CD4-positive, alpha-beta T cell (primary cell): ENCODE measurements at regions not wholly inside any gene's neighbourhood (a gene's known extent, or its start where the extent isn't known, plus 50 kb on each side); places are given as distances from the start of the nearest gene placed in this dataset.

ENCODE experiments used
- ATAC-seq: fragments of 200-7000 bp; cut with Tn5 transposase; one replicate; pipeline ENCODE4 v1.10.0; 2022; ENCODE audit warnings: mild to moderate bottlenecking; ENCODE audit not compliant: poor library complexity
- CTCF ChIA-PET: fragments of 350-600 bp; sonication (Branson Sonifier 250); formaldehyde crosslinking; loops from one replicate; lab custom pipeline; 2021; ENCODE audit warnings: antibody characterized with exemption, inconsistent platforms; lab: Charles Lee
- POLR2A ChIA-PET: fragments of 350-600 bp; sonication (Branson Sonifier 250); formaldehyde crosslinking; loops from one replicate; lab custom pipeline; 2021; ENCODE audit warnings: antibody characterized with exemption, inconsistent platforms; lab: Charles Lee
- DNase-seq, 14 experiments: peaks; one replicate each; pipeline ENCODE4 v3.0.0-alpha.2; 2013 to 2020; ENCODE audit warnings: mixed read lengths in 2 of 14
- H3K27ac ChIP-seq, 2 donors: one replicate each; pipeline versions ENCODE4 v1.5.1 to v1.7.0; 2013; ENCODE audit warnings: low read length in 2 of 2, low read depth in 1 of 2, mild to moderate bottlenecking in 1 of 2
- H3K27me3 ChIP-seq, 2 experiments: 1 replicate in 1 of 2; 2 replicates in 1 of 2; pipeline versions ENCODE4 v1.6.1 to v1.7.0; 2013; ENCODE audit warnings: low read length in 2 of 2, control low read depth in 1 of 2, mild to moderate bottlenecking in 1 of 2, moderate library complexity in 1 of 2; ENCODE audit not compliant: insufficient read depth in 2 of 2, control insufficient read depth in 1 of 2
- H3K36me3 ChIP-seq: one replicate; pipeline ENCODE4 v1.6.1; 2013; ENCODE audit warnings: low read length, control low read depth; ENCODE audit not compliant: insufficient read depth
- H3K4me1 ChIP-seq: one replicate; pipeline ENCODE4 v1.6.1; 2013; ENCODE audit warnings: low read length, control low read depth; ENCODE audit not compliant: insufficient read depth
- H3K4me3 ChIP-seq: one replicate; pipeline ENCODE4 v1.5.1; 2013; ENCODE audit warnings: mild to moderate bottlenecking, low read length, moderate library complexity
- H3K9me3 ChIP-seq, 2 experiments: 1 replicate in 1 of 2; 2 replicates in 1 of 2; pipeline versions ENCODE4 v1.6.1 to v1.7.0; 2013; ENCODE audit warnings: low read length in 2 of 2, mild to moderate bottlenecking in 2 of 2, control low read depth in 1 of 2, moderate library complexity in 1 of 2; ENCODE audit not compliant: control insufficient read depth in 1 of 2, insufficient read depth in 1 of 2
- H3K27ac Mint-ChIP-seq: one replicate; pipeline ENCODE4 v1.8.0; 2020; ENCODE audit warnings: mixed read lengths
- H3K27me3 Mint-ChIP-seq: one replicate; pipeline ENCODE4 v1.8.0; 2021; ENCODE audit warnings: mixed read lengths
- H3K36me3 Mint-ChIP-seq: one replicate; pipeline ENCODE4 v1.8.0; 2021; ENCODE audit warnings: low read depth, mixed read lengths
- H3K4me1 Mint-ChIP-seq: one replicate; pipeline ENCODE4 v1.8.0; 2021; ENCODE audit warnings: low read depth, mixed read lengths
- H3K4me3 Mint-ChIP-seq: one replicate; pipeline ENCODE4 v1.8.0; 2020; ENCODE audit warnings: mild to moderate bottlenecking, mixed read lengths
- H3K9me3 Mint-ChIP-seq: one replicate; pipeline ENCODE4 v1.8.0; 2020; ENCODE audit warnings: mixed read lengths
- intact Hi-C, 2 experiments: fragments of 100-400 bp; cut with DNase I in 1 of 2; cut with micrococcal nuclease in 1 of 2; formaldehyde crosslinking; loops; one replicate each; pipeline versions ENCODE4 v1.15.1 to v1.9.0; 2023 to 2025; cut with DNase I, micrococcal nuclease
- TF ChIP-seq, protein P1 (sequence below): fragments of 200-600 bp; IDR thresholded peaks from one replicate; pipeline ENCODE4 v1.8.0; 2022; ENCODE audit warnings: antibody characterized with exemption, mild to moderate bottlenecking

DNA sequence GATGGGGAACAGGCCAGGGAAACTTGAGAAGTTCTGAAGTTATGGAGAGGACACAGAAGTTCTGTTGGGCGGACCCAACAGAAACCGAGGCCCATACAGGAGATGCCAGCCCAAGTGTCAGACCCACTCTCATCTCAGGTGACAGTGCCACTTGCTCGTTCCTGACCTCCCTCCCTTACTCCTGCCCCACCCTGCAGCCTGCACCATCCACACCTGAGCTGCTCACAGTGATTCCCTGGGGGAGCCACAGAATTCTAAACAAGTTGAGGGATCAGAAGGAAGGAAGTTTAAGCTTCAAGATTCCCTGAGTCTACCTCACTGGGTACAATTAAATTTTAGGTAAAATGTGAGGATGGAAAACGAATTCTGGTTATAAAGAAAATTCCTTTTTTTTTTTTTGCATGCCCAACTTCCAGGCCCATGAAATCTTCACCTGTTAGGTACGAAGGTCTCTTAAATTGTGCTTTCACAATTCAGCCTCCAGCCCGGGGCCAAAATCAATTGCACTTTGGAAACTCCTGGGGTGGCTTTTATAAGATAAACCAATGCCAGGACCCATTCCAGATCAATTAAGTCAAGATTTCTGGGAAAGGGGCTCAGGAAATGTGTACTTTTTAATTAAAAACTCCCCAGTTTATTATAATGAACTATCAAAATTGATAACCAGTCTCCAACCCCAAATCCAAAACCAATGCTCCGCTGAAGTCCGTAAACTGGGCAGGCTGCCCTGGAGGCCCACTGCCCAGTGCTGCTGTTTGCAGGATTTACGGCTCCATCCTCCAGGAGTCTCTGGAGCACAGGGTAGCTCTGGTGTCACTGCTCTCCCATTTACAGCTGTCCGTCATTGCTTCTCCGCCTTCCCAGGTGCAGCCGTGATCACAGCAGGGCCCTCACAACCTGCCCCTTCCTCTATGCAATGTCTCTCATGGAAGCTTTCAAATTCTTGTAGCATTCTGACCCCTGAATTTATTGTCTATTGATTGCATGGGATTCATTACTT is 643.5 kb downstream of the UQCRFS1 start:
- intact Hi-C loops, result no loop called here
- no peaks in the 10 kb centered on the region for H3K27me3 ChIP-seq
- H3K9me3 ChIP-seq, result peaks cover 0 to 15% of the 10 kb centered on the region in 2 experiments
- no peaks in the 10 kb centered on the region for H3K9me3 Mint-ChIP-seq
- H3K36me3 ChIP-seq, result no peaks in the 10 kb centered on the region
- H3K27me3 Mint-ChIP-seq, result no peaks in the 10 kb centered on the region
- H3K4me1 ChIP-seq, result no peaks in the 10 kb centered on the region
- no peak overlapping the region for H3K4me3 ChIP-seq
- CTCF ChIA-PET, result no interaction called here
- TF ChIP-seq, protein P1, sequence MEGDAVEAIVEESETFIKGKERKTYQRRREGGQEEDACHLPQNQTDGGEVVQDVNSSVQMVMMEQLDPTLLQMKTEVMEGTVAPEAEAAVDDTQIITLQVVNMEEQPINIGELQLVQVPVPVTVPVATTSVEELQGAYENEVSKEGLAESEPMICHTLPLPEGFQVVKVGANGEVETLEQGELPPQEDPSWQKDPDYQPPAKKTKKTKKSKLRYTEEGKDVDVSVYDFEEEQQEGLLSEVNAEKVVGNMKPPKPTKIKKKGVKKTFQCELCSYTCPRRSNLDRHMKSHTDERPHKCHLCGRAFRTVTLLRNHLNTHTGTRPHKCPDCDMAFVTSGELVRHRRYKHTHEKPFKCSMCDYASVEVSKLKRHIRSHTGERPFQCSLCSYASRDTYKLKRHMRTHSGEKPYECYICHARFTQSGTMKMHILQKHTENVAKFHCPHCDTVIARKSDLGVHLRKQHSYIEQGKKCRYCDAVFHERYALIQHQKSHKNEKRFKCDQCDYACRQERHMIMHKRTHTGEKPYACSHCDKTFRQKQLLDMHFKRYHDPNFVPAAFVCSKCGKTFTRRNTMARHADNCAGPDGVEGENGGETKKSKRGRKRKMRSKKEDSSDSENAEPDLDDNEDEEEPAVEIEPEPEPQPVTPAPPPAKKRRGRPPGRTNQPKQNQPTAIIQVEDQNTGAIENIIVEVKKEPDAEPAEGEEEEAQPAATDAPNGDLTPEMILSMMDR, result no peak
- DNase-seq (no peak), ATAC-seq (no peak)
- H3K4me3 Mint-ChIP-seq, result no peak overlapping the region
- H3K27ac ChIP-seq, result no peak overlapping the region
- no peaks in the 10 kb centered on the region for H3K4me1 Mint-ChIP-seq
- no peaks in the 10 kb centered on the region for H3K36me3 Mint-ChIP-seq
- POLR2A ChIA-PET, result no interaction called here
- no peak overlapping the region for H3K27ac Mint-ChIP-seq

DNA sequence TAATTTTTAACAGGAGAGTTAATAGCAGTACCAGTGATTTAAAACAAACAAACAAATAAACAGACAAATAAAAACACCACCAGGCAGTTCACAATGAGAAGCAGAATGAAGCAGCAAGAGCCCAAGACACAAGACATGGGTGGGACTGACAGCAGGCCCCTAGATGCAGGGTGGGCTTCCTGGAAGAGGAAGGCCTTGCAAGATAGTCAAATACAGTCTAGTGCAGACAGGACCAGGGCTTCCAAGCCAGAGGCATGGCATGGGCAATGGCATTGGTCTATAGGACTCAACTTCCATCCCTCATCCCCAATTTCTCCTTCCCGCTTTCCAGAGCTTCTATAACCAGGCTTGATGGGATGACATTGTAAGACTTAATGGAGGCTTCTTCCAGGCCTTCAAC is 645.1 kb downstream of the UQCRFS1 start:
- no peak overlapping the region for H3K4me3 Mint-ChIP-seq
- no peaks in the 10 kb centered on the region for H3K4me1 Mint-ChIP-seq
- no peaks in the 10 kb centered on the region for H3K27me3 Mint-ChIP-seq
- no peaks in the 10 kb centered on the region for H3K9me3 Mint-ChIP-seq
- Histone ChIP-seq H3K9me3 (peaks cover 0 to 17% of the 10 kb centered on the region in 2 experiments), H3K36me3 (no peaks in the 10 kb centered on the region), H3K27me3 (no peaks in the 10 kb centered on the region), H3K4me3 (no peak overlapping the region), H3K4me1 (no peaks in the 10 kb centered on the region), H3K27ac (no peak overlapping the region)
- intact Hi-C loops, result no loop called here
- DNase-seq (no peak), ATAC-seq (no peak)
- H3K27ac Mint-ChIP-seq, result no peak overlapping the region
- CTCF ChIA-PET, result no interaction called here
- TF ChIP-seq, protein P1, result no peak
- POLR2A ChIA-PET, result no interaction called here
- H3K36me3 Mint-ChIP-seq, result no peaks in the 10 kb centered on the region

DNA sequence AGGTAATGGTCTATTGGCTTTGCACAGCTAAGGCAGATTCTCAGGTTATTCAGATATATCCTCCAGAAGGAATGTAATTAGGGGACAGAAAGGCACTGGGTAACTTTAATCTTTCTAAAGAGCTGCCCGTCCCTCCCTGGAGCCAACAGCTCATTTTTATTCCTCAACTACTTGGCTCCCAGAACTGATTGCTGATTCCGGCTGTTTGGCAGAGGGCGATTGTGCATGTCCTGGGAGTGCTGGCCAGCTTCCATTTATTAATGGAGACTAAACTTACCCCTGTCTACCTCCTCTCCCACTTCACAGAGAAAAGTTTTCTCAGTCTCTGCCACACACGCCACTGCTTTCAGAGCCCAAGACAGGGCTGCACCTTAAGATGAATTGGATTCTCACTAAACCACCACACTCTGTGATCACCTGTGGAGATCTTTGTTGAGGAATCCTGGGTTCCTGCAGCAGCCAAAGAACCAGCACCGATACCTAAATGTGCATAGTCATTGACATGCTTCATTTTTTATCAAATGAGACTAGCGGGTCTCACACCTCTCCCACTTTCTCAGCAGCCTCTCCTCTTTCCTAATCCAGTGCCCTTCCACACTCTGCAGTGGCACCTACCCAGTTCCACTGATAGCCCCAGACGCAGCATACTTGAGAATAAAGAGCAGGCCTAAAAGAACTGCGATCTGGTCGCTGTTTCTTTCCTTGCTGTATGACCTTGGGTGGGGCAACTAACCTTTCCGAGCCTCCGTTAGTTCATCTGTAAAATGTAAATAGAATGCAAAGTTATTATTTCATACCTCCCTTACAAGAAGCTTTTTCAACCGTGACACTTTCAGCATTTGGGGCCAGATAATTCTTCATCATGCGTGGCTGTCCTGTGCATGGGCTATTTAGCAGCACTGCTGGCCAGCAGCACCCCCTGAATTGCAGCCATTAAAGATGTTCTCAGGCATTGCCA is 648.7 kb downstream of the UQCRFS1 start:
- H3K27me3 Mint-ChIP-seq, result no peaks in the 10 kb centered on the region
- Histone ChIP-seq H3K36me3 (no peaks in the 10 kb centered on the region), H3K27ac (no peak overlapping the region), H3K9me3 (peaks cover 0 to 17% of the 10 kb centered on the region in 2 experiments), H3K4me1 (no peaks in the 10 kb centered on the region), H3K27me3 (no peaks in the 10 kb centered on the region), H3K4me3 (no peak overlapping the region)
- no peak overlapping the region for H3K27ac Mint-ChIP-seq
- H3K4me3 Mint-ChIP-seq, result no peak overlapping the region
- intact Hi-C loops, result no loop called here
- H3K4me1 Mint-ChIP-seq, result no peaks in the 10 kb centered on the region
- H3K9me3 Mint-ChIP-seq, result no peaks in the 10 kb centered on the region
- CTCF ChIA-PET, result no interaction called here
- H3K36me3 Mint-ChIP-seq, result no peaks in the 10 kb centered on the region
- POLR2A ChIA-PET, result no interaction called here
- DNase-seq, result no peak
- ATAC-seq, result no peak
- TF ChIP-seq, protein P1, result no peak
